Ishikawa (cell line): ENCODE measurements at regions not wholly inside any gene's neighbourhood (a gene's known extent, or its start where the extent isn't known, plus 50 kb on each side); places are given as distances from the start of the nearest gene placed in this dataset.

ENCODE experiments used
- CEBPB ChIP-seq: IDR thresholded peaks from 2 replicates; pipeline ENCODE4 v1.6.1; 2012
- CREB1 ChIP-seq: IDR thresholded peaks from 2 replicates; pipeline ENCODE4 v1.6.1; 2012; ENCODE audit warnings: low read depth
- EGR1 ChIP-seq: IDR thresholded peaks from 2 replicates; pipeline ENCODE4 v1.6.1; 2012
- EP300 ChIP-seq: IDR thresholded peaks from 2 replicates; pipeline ENCODE4 v1.6.1; 2012; ENCODE audit warnings: borderline replicate concordance
- FOXM1 ChIP-seq: IDR thresholded peaks from 2 replicates; pipeline ENCODE4 v1.6.1; 2012; ENCODE audit warnings: low read depth, borderline replicate concordance
- NFIC ChIP-seq: IDR thresholded peaks from 2 replicates; pipeline ENCODE4 v1.6.1; 2012
- RAD21 ChIP-seq: IDR thresholded peaks from 2 replicates; pipeline ENCODE4 v1.6.1; 2012; ENCODE audit warnings: low read depth
- TAF1 ChIP-seq: IDR thresholded peaks from 2 replicates; pipeline ENCODE4 v1.6.1; 2012; ENCODE audit warnings: low read depth, mild to moderate bottlenecking
- TCF12 ChIP-seq: IDR thresholded peaks from 2 replicates; pipeline ENCODE4 v1.6.1; 2012; ENCODE audit warnings: low read depth
- TEAD4 ChIP-seq: IDR thresholded peaks from 2 replicates; pipeline ENCODE4 v1.6.1; 2012
- YY1 ChIP-seq: IDR thresholded peaks from 2 replicates; pipeline ENCODE4 v1.6.1; 2012; ENCODE audit warnings: low read depth
- ZBTB7A ChIP-seq: IDR thresholded peaks from 2 replicates; pipeline ENCODE4 v1.6.1; 2012; ENCODE audit warnings: low read depth
- TF ChIP-seq, protein P1 (sequence below): IDR thresholded peaks from 2 replicates; pipeline ENCODE4 v1.6.1; 2012; ENCODE audit warnings: low read depth, mild to moderate bottlenecking
- TF ChIP-seq, protein P2 (sequence below): IDR thresholded peaks from 2 replicates; pipeline ENCODE4 v1.6.1; 2012
- TF ChIP-seq, protein P3 (sequence below): IDR thresholded peaks from 2 replicates; pipeline ENCODE4 v1.6.1; 2012

DNA sequence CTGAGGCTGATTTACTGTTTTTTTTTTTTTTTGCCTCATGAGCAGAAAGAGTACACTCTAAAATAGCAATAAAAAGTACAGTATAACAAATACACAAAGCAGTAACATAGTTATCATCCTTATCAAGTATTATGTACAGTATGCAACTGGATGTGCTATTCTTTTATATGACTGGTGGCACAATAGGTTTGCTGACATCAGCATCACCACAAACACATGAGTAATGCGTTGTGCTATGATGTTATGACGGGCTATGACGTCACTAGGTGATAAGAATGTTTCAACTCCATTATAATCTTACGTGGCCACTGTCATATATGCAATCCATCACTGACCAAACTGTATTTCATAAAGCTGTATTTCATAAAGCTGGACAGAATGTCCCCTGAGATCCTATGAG is 189.2 kb upstream of the GLI3 start:
- TF ChIP-seq EP300 (no peak), ZBTB7A (no peak), CEBPB (no peak), CREB1 (no peak)
- TF ChIP-seq, protein P1, sequence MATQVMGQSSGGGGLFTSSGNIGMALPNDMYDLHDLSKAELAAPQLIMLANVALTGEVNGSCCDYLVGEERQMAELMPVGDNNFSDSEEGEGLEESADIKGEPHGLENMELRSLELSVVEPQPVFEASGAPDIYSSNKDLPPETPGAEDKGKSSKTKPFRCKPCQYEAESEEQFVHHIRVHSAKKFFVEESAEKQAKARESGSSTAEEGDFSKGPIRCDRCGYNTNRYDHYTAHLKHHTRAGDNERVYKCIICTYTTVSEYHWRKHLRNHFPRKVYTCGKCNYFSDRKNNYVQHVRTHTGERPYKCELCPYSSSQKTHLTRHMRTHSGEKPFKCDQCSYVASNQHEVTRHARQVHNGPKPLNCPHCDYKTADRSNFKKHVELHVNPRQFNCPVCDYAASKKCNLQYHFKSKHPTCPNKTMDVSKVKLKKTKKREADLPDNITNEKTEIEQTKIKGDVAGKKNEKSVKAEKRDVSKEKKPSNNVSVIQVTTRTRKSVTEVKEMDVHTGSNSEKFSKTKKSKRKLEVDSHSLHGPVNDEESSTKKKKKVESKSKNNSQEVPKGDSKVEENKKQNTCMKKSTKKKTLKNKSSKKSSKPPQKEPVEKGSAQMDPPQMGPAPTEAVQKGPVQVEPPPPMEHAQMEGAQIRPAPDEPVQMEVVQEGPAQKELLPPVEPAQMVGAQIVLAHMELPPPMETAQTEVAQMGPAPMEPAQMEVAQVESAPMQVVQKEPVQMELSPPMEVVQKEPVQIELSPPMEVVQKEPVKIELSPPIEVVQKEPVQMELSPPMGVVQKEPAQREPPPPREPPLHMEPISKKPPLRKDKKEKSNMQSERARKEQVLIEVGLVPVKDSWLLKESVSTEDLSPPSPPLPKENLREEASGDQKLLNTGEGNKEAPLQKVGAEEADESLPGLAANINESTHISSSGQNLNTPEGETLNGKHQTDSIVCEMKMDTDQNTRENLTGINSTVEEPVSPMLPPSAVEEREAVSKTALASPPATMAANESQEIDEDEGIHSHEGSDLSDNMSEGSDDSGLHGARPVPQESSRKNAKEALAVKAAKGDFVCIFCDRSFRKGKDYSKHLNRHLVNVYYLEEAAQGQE = no peak

DNA sequence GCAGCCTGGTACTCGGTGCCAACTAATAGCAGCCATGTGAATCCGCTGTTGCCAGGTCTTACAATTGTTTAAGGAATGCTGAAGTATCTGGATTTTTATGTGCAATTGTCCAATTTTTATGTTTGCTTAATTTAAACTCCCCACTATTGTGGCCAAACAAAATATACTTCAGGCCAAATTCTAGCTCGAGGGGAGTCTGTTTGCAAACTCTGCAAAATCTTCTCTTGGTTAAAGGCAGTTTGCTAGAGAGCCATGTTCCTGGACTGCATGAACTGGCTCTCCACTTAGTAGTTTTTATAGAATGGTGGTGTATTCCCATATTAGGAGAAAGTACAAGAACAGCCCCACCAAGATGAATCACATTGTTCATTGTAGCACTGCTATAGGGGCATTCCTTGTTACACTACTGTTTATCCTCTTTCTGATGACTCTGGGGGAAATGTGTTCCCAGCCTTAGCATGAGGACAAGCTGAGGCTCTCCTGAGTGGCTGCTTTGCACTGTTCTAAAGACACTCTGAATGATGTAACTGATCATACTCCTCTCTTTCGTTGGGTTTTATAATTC is 178.0 kb upstream of the GLI3 start:
- TF ChIP-seq TEAD4 (no peak), CEBPB (no peak), TAF1 (no peak), EGR1 (no peak), YY1 (no peak), NFIC (no peak), TCF12 (no peak), EP300 (no peak), CREB1 (no peak), FOXM1 (no peak), RAD21 (no peak), ZBTB7A (no peak)
- TF ChIP-seq, protein P1 = no peak
- TF ChIP-seq, protein P2, sequence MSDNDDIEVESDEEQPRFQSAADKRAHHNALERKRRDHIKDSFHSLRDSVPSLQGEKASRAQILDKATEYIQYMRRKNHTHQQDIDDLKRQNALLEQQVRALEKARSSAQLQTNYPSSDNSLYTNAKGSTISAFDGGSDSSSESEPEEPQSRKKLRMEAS = no peak
- TF ChIP-seq, protein P3, sequence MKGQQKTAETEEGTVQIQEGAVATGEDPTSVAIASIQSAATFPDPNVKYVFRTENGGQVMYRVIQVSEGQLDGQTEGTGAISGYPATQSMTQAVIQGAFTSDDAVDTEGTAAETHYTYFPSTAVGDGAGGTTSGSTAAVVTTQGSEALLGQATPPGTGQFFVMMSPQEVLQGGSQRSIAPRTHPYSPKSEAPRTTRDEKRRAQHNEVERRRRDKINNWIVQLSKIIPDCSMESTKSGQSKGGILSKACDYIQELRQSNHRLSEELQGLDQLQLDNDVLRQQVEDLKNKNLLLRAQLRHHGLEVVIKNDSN = no peak

DNA sequence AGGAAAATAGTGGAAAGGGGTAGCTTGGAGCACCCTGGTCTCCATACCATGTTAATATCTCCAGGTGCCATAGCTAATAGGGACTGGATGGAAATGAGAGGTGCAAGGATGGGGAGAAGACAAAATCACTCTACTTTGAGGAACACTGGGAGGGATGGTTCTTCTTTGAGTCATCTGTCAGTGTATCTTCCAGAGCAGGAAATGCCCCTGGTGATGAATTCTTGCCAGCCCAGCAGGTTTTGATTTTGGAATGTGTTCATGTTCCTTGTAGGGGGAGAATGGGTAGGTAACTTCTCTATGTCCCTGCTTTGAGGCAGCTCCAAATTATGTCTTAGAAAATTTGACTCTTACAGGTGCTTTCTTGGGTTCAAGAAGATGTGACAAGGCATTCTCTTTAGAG is 177.0 kb upstream of the GLI3 start:
- TF ChIP-seq RAD21 = no peak
- TF ChIP-seq CEBPB = no peak
- no peak for TF ChIP-seq TAF1
- no peak for TF ChIP-seq FOXM1
- TF ChIP-seq, protein P1 = no peak
- no peak for TF ChIP-seq TCF12
- TF ChIP-seq, protein P2 = no peak
- no peak for TF ChIP-seq EGR1
- no peak for TF ChIP-seq CREB1
- no peak for TF ChIP-seq YY1

DNA sequence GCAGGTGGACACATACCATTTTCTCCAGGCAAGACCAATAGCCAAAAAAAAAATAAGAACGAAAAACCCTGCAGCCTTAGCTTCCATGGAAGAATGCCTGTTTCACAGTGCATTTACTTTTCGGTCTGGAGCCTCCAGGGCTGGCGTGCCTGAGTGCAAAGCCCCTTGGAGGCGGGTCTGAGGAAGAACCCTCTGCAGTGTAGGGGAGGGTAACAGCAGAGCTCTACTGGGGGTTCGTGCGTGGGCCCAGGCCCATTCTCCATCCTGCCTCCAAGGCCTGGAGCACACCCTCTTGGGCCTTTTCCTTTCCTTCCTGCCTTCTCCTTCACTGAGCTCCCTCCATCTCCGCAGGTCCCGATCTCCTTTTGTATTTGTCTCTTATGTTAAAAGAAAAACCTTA is 172.3 kb upstream of the GLI3 start:
- TF ChIP-seq NFIC (no peak), CEBPB (no peak), FOXM1 (no peak), YY1 (no peak), TEAD4 (no peak), CREB1 (no peak), EGR1 (no peak), TCF12 (no peak), RAD21 (no peak), ZBTB7A (no peak), EP300 (no peak)
- TF ChIP-seq, protein P3 = no peak
- TF ChIP-seq, protein P2 = no peak
- TF ChIP-seq, protein P1 = no peak
